Aorta (tissue), 5 donors: ENCODE measurements at regions not wholly inside any gene's neighbourhood (a gene's known extent, or its start where the extent isn't known, plus 50 kb on each side); places are given as distances from the start of the nearest gene placed in this dataset.

Experiments used
- ATAC-seq: fragments of 200-7000 bp; cut with Tn5 transposase; one replicate; pipeline ENCODE4 v1.9.1; 2022; ENCODE audit warnings: moderate library complexity; ENCODE audit not compliant: low FRiP score
- DNase-seq, 2 donors: peaks; one replicate each; pipeline ENCODE4 v3.0.0-alpha.2; 2020
- H3K27ac ChIP-seq, 2 donors: one replicate each; pipeline ENCODE4 v1.5.1; 2013; ENCODE audit warnings: low read length in 2 of 2, mild to moderate bottlenecking in 2 of 2, moderate library complexity in 2 of 2, control low read depth in 1 of 2, inconsistent platforms in 1 of 2, low read depth in 1 of 2
- H3K27me3 ChIP-seq, 2 donors: one replicate each; pipeline ENCODE4 v1.6.1; 2013; ENCODE audit warnings: control low read depth in 1 of 2, low read length in 1 of 2, mild to moderate bottlenecking in 1 of 2, moderate library complexity in 1 of 2; ENCODE audit not compliant: insufficient read depth in 2 of 2, control insufficient read depth in 1 of 2
- H3K36me3 ChIP-seq, 2 donors: one replicate each; pipeline ENCODE4 v1.6.1; 2013; ENCODE audit warnings: control low read depth in 1 of 2, low read length in 1 of 2, mild to moderate bottlenecking in 1 of 2; ENCODE audit not compliant: insufficient read depth in 2 of 2, control insufficient read depth in 1 of 2
- H3K4me1 ChIP-seq, 2 donors: one replicate each; pipeline ENCODE4 v1.6.1; 2013; ENCODE audit warnings: low read length in 2 of 2, control low read depth in 1 of 2, mild to moderate bottlenecking in 1 of 2, moderate library complexity in 1 of 2; ENCODE audit not compliant: insufficient read depth in 2 of 2, control insufficient read depth in 1 of 2
- H3K4me3 ChIP-seq, 2 donors: one replicate each; pipeline ENCODE4 v1.5.1; 2013; ENCODE audit warnings: low read length in 2 of 2, control low read depth in 1 of 2, mild to moderate bottlenecking in 1 of 2
- H3K9me3 ChIP-seq: one replicate; pipeline ENCODE4 v1.6.1; 2013; ENCODE audit warnings: mild to moderate bottlenecking, low read length; ENCODE audit not compliant: control insufficient read depth
- WGBS, 2 donors: extraction: QIAGEN DNeasy Blood & Tissue Kit; methylation state at CpG; one replicate each; pipeline ENCODE4 v1.1.7; 2013; 5-methylcytosine and 5-hydroxymethylcytosine counted together
- intact Hi-C, 2 donors: fragments of 100-400 bp; cut with DNase I; formaldehyde crosslinking; loops; one replicate each; pipeline versions ENCODE4 v1.14.2 to v1.15.0; 2022
- donor health status: healthy with polysubstance abuse.
- donor health status: Bipolar disorder and iron deficiency.
- donor health status: DM: no; HTN: no; CAD: no.
- donor health status: DM: no; HTN: no; CAD: no.
- donor health status: DM: yes; HTN: yes; CAD: no.

DNA sequence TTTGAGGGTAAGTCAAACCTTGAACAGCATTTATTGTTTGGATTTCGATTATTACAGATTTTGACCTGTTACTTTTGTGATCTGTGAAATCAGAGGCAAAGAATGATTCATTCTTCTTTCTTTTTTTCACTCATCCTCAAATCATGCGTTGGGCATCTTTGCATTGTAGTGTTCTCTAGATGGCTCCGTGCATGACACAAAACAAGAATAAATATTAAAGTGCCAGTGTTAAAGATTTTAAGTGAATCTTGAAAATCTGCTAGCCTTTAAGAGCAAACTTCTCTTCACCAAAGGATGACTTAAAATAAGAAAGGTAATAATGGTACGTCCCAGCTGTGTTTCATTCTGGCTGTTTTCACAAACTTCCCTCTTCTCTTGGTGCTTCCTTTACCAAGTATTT lies 361.9 kb upstream of the SMARCA2 start:
- DNase-seq (no peak), ATAC-seq (no peak)
- H3K27me3 ChIP-seq, result no peaks in the 10 kb centered on the region
- no peaks in the 10 kb centered on the region for H3K36me3 ChIP-seq
- no peak overlapping the region for H3K4me3 ChIP-seq
- no peak overlapping the region for H3K27ac ChIP-seq
- peaks cover 2% of the 10 kb centered on the region for H3K9me3 ChIP-seq
- 73 to 83% methylated on average over 4 of the region's 4 CpGs for WGBS, 2 donors
- H3K4me1 ChIP-seq, result no peaks in the 10 kb centered on the region
- intact Hi-C loops, result no loop called here

DNA sequence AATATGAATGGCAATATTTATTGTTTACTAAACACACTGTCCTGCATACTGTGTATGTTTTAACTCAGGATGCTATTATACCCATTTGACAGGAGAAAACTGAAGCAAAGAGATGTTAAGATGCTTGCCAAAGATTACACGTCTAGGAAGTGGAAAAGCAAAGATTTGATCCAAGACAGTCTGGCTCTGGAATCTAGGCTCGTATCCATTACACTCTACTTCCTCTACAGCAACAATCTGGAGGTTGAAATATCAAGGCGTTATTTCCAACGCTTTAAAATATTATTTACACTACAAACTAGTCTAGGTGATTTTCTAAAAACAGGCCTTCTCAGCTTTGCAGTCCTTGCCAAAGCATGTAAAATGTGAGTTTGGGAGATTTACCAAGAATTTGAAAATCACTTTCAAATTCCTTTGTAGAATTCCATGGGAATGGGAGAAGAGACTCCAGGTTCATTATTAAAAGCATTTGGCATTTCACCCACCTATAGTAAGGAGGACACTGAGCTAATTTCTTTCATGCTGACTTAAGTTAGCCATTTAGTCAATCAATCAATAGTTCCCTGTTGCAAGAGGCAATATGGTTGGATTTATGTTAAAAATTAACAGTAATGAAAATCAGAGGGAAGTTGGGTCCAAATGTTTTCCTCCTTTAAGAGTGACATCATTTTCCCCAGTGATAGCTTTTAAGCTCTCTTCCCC lies 356.3 kb upstream of the SMARCA2 start:
- no peaks in the 10 kb centered on the region for H3K36me3 ChIP-seq
- no peak overlapping the region for H3K27ac ChIP-seq
- intact Hi-C loops, result no loop called here
- no peaks in the 10 kb centered on the region for H3K4me1 ChIP-seq
- WGBS, 2 donors, result 4 to 11% methylated on average over 4 of the region's 4 CpGs
- no peaks in the 10 kb centered on the region for H3K27me3 ChIP-seq
- peaks cover 2% of the 10 kb centered on the region for H3K9me3 ChIP-seq
- DNase-seq (no peak), ATAC-seq (no peak)
- no peak overlapping the region for H3K4me3 ChIP-seq

DNA sequence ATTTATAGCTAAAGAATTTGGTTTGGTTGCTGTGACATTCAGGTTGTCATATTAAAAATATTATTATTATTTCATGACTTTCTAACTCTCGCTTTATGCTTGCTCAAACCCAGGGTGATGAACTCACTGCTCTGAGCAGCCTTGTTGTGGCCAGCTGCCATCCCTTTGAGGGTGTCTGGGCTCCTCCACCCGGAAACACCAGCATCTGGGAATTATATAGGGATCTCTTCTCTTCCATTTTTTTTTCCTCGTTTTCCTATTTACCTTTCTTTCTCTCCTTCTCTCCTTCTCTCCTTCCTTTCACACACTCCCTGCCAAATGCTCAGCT lies 355.8 kb upstream of the SMARCA2 start:
- intact Hi-C loops, result no loop called here
- no peaks in the 10 kb centered on the region for H3K36me3 ChIP-seq
- WGBS, 2 donors, result 6 to 10% methylated on average over 3 of the region's 3 CpGs

DNA sequence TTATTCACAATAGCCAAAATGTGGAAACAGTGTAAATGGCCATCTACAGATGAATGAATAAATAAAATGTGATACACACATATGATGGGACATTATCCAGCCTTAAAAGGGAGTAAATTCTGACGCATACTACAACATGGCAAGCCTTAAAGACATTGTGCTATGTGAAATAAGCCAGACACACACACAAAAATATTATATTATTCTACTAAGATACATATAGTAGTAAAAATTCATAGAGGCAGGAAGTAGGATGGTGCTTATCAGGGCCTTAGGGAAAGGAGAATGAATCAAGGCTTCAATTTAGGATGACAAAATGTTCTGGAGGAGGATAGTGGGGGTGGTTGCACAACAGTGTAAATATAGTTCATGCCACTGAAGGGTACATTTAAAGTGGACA lies 346.7 kb upstream of the SMARCA2 start:
- peaks cover 2% of the 10 kb centered on the region for H3K9me3 ChIP-seq
- WGBS, 2 donors, result 84 to 93% methylated on average over 1 of the region's 1 CpG
- no peak overlapping the region for H3K4me3 ChIP-seq
- no peaks in the 10 kb centered on the region for H3K4me1 ChIP-seq
- no peak overlapping the region for H3K27ac ChIP-seq
- H3K36me3 ChIP-seq, result no peaks in the 10 kb centered on the region
- ATAC-seq (no peak), DNase-seq (no peak)
- intact Hi-C loops, result no loop called here
- H3K27me3 ChIP-seq, result no peaks in the 10 kb centered on the region

More for the DNA sequence above, 355.8 kb upstream of the SMARCA2 start:
- no peaks in the 10 kb centered on the region for H3K4me1 ChIP-seq
- no peak for ATAC-seq
- DNase-seq, result peak in 1 of 2 donors; percentile 43
- H3K4me3 ChIP-seq, result no peak overlapping the region
- H3K27ac ChIP-seq, result no peak overlapping the region
- peaks cover 2% of the 10 kb centered on the region for H3K9me3 ChIP-seq
- no peaks in the 10 kb centered on the region for H3K27me3 ChIP-seq

DNA sequence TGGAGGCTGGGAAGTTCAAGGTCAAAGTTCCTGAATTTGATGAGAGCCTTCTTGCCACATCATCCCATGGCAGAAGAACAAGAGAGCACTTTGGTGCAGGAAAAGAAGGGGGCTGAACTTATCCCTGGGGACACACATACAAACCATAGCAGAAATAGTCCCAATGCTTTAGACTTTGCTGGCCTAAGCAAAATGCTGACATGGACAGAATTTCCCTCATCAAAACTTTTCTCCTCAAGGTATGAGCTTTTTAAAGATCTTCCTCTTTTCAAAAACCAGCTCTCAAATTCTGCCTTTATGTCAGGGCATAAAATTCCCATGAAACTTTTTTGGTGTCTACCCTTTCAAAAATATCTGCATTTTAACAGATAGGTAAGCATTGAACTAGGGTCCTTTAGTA lies 341.8 kb upstream of the SMARCA2 start:
- no peaks in the 10 kb centered on the region for H3K27me3 ChIP-seq
- no peak for DNase-seq
- H3K4me1 ChIP-seq, result no peaks in the 10 kb centered on the region
- intact Hi-C loops, result no loop called here
- ATAC-seq, result no peak
- H3K27ac ChIP-seq, result no peak overlapping the region
- peaks cover 2% of the 10 kb centered on the region for H3K9me3 ChIP-seq
- no peak overlapping the region for H3K4me3 ChIP-seq
- no peaks in the 10 kb centered on the region for H3K36me3 ChIP-seq

DNA sequence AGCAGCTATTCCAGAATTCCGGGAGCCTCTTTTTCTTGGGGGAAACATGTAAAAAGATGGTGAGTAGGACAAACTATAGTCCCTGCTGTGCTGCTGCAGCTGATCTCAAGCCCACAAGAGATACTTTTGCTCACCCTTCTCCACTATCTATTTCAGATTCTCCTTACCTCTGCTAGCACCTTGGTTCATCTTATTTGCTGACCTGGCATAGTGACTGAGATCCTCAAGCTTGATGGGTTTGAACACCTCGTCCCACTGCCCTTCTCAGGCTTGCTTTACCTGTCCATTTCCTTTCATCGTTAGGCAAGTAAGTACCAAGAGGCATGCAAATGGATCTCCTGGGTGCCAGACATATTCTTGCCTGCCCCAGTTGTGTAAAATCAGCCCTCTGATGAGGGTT lies 338.4 kb upstream of the SMARCA2 start:
- H3K9me3 ChIP-seq, result peaks cover 2% of the 10 kb centered on the region
- no peaks in the 10 kb centered on the region for H3K36me3 ChIP-seq
- WGBS, 2 donors, result 85 to 95% methylated on average over 3 of the region's 3 CpGs
- DNase-seq (no peak), ATAC-seq (no peak)
- no peaks in the 10 kb centered on the region for H3K27me3 ChIP-seq
- intact Hi-C loops, result no loop called here
- H3K27ac ChIP-seq, result no peak overlapping the region
- H3K4me1 ChIP-seq, result no peaks in the 10 kb centered on the region
- H3K4me3 ChIP-seq, result no peak overlapping the region

DNA sequence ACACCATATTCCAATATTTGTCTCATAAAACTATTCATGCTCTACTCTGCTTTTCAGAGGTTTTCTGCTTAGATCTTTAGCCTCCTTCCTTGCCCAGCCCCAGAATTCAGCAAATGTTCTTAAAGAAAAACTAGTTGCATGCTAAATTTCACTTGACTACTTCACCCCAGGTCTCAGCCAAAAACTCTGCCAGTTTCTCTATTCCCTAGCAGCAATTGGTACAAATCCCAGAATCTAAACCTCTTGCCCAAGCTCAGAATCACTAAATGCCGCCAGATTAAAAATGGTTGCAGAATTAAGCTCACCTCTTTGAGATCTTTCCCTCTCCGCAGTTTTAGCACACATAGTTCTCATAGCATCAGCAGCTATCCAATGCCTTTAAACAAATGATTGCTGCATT lies 331.2 kb upstream of the SMARCA2 start:
- H3K4me3 ChIP-seq, result no peak overlapping the region
- no peaks in the 10 kb centered on the region for H3K9me3 ChIP-seq
- intact Hi-C loops, result no loop called here
- no peaks in the 10 kb centered on the region for H3K27me3 ChIP-seq
- no peak overlapping the region for H3K27ac ChIP-seq
- 5 to 22% methylated on average over 2 of the region's 2 CpGs for WGBS, 2 donors
- DNase-seq (no peak), ATAC-seq (no peak)
- no peaks in the 10 kb centered on the region for H3K36me3 ChIP-seq
- H3K4me1 ChIP-seq, result no peaks in the 10 kb centered on the region

DNA sequence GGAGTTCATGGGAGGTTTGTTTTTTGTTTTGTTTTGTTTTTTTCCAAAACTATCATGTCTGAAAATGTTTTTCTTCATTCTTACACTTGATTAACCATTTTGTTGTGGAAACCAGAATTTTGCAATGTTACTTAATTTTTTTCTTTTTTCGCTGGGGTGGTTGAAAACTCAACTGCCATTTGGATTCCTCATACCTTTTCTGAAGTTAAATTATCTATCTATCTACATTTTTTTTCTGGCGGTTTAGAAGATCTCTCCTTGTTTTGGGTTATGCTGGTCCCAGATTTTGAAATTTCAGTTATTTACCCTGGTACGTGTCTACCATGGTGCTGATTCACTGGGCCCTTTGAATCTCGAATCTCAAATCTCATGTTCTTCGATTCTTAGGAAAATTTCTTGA lies 316.2 kb upstream of the SMARCA2 start:
- no peak overlapping the region for H3K4me3 ChIP-seq
- H3K36me3 ChIP-seq, result no peaks in the 10 kb centered on the region
- WGBS, 2 donors, result 89 to 92% methylated on average over 5 of the region's 5 CpGs
- H3K27ac ChIP-seq, result no peak overlapping the region
- H3K27me3 ChIP-seq, result no peaks in the 10 kb centered on the region
- intact Hi-C loops, result no loop called here
- H3K9me3 ChIP-seq, result no peaks in the 10 kb centered on the region
- DNase-seq, result no peak
- no peak for ATAC-seq
- no peaks in the 10 kb centered on the region for H3K4me1 ChIP-seq

DNA sequence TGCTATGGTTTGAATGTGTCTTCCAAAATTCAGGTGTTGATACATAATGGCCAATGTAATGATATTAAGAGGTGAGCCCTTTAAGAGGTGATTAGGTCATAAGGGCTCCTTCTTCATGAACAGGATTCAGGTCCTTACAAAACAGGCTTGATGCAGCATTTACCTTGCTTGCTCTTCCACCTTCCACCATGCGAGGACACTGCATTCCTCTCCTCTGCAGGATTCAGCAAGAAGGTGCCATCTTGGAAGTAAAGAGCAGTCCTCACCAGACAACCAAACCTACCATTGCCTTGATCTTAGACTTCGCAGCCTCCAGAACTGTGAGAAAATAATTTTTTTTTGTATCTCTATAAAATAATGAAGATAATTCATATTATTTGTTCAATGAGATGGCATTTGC lies 314.0 kb upstream of the SMARCA2 start:
- Histone ChIP-seq H3K4me1 (no peaks in the 10 kb centered on the region), H3K36me3 (no peaks in the 10 kb centered on the region), H3K4me3 (no peak overlapping the region), H3K27ac (no peak overlapping the region), H3K27me3 (no peaks in the 10 kb centered on the region), H3K9me3 (no peaks in the 10 kb centered on the region)
- intact Hi-C loops, result no loop called here
- DNase-seq, result no peak
- 88 to 90% methylated on average over 2 of the region's 2 CpGs for WGBS, 2 donors
- ATAC-seq, result no peak
